HL-60 (cell line): ENCODE measurements at regions not wholly inside any gene's neighbourhood (a gene's known extent, or its start where the extent isn't known, plus 50 kb on each side); places are given as distances from the start of the nearest gene placed in this dataset.

Experiments used
- CTCF ChIP-seq: IDR thresholded peaks from one replicate; pipeline ENCODE4 v1.5.1; 2011; ENCODE audit warnings: low read length, control low read depth, inconsistent platforms; ENCODE audit not compliant: insufficient read depth
- GABPA ChIP-seq: IDR thresholded peaks from 2 replicates; pipeline ENCODE4 v1.6.1; 2012; ENCODE audit warnings: low read depth
- REST ChIP-seq: IDR thresholded peaks from 2 replicates; pipeline ENCODE4 v1.6.1; 2012; ENCODE audit warnings: low read depth; ENCODE audit not compliant: insufficient replicate concordance

- TF ChIP-seq CTCF (no peak), GABPA (no peak), REST (no peak)
Measured at GRCh38 chr6:141267420-141267819, 865.3 kb upstream of the GJE1 start.
